Neuronal stem cell (in vitro differentiated cells): ENCODE measurements at regions not wholly inside any gene's neighbourhood (a gene's known extent, or its start where the extent isn't known, plus 50 kb on each side); places are given as distances from the start of the nearest gene placed in this dataset.

Experiments used
- DNase-seq: peaks from one replicate; pipeline ENCODE4 v3.0.0-alpha.2; 2013; ENCODE audit warnings: low spot score
- H2AFZ ChIP-seq: one replicate; pipeline ENCODE4 v1.6.1; 2013; ENCODE audit warnings: mild to moderate bottlenecking, low read length, inconsistent platforms
- H2AK5ac ChIP-seq: 2 replicates; pipeline ENCODE4 v1.6.1; 2013; ENCODE audit warnings: low read depth, mild to moderate bottlenecking, inconsistent platforms, low read length, moderate library complexity, mixed read lengths
- H2BK120ac ChIP-seq: 2 replicates; pipeline ENCODE4 v1.6.1; 2013; ENCODE audit warnings: low read depth, mild to moderate bottlenecking, inconsistent platforms, low read length, moderate library complexity, mixed read lengths
- H2BK12ac ChIP-seq: one replicate; pipeline ENCODE4 v1.6.1; 2013; ENCODE audit warnings: low read length, inconsistent platforms
- H2BK15ac ChIP-seq: 2 replicates; pipeline ENCODE4 v1.6.1; 2013; ENCODE audit warnings: mild to moderate bottlenecking, low read length, inconsistent platforms, mixed read lengths
- H2BK5ac ChIP-seq: one replicate; pipeline ENCODE4 v1.6.1; 2013; ENCODE audit warnings: inconsistent platforms, mild to moderate bottlenecking, low read length, moderate library complexity
- H3K14ac ChIP-seq: one replicate; pipeline ENCODE4 v1.6.1; 2013; ENCODE audit warnings: low read length, inconsistent platforms
- H3K18ac ChIP-seq: 2 replicates; pipeline ENCODE4 v1.6.1; 2013; ENCODE audit warnings: low read length, inconsistent platforms
- H3K23ac ChIP-seq: 2 replicates; pipeline ENCODE4 v1.6.1; 2013; ENCODE audit warnings: low read depth, mild to moderate bottlenecking, mixed read lengths, low read length, inconsistent platforms; ENCODE audit not compliant: poor library complexity
- H3K27ac ChIP-seq: replicated peaks from 3 replicates; pipeline ENCODE4 v1.5.1; 2013; ENCODE audit warnings: low read length, inconsistent platforms
- H3K27me3 ChIP-seq, 3 experiments: 2 replicates each; pipeline ENCODE4 v1.6.1; 2013; ENCODE audit warnings: low read length in 3 of 3, mild to moderate bottlenecking in 2 of 3, inconsistent platforms in 1 of 3, low read depth in 1 of 3, mixed read lengths in 1 of 3, moderate library complexity in 1 of 3; ENCODE audit not compliant: control insufficient read depth in 3 of 3, insufficient read depth in 3 of 3
- H3K36me3 ChIP-seq, 2 donors: replicated peaks in 1 of 2; 2 replicates each; pipeline ENCODE4 v1.6.1; 2013; ENCODE audit warnings: low read length in 2 of 2; ENCODE audit not compliant: control insufficient read depth in 2 of 2, insufficient read depth in 2 of 2
- H3K4ac ChIP-seq: 2 replicates; pipeline ENCODE4 v1.6.1; 2013; ENCODE audit warnings: inconsistent platforms, mild to moderate bottlenecking, low read length, moderate library complexity
- H3K4me1 ChIP-seq, 2 donors: 1 replicate in 1 of 2; 2 replicates in 1 of 2; pipeline ENCODE4 v1.6.1; 2013; ENCODE audit warnings: low read length in 2 of 2, low read depth in 1 of 2; ENCODE audit not compliant: control insufficient read depth in 2 of 2, insufficient read depth in 1 of 2
- H3K4me2 ChIP-seq: one replicate; pipeline ENCODE4 v1.6.1; 2013; ENCODE audit warnings: mild to moderate bottlenecking, low read length, inconsistent platforms; ENCODE audit not compliant: insufficient read depth, poor library complexity, severe bottlenecking
- H3K4me3 ChIP-seq, 2 donors: 2 replicates each; pipeline ENCODE4 v1.5.1; 2013; ENCODE audit warnings: low read length in 2 of 2, mild to moderate bottlenecking in 2 of 2, inconsistent platforms in 1 of 2, moderate library complexity in 1 of 2
- H3K79me1 ChIP-seq: one replicate; pipeline ENCODE4 v1.6.1; 2013; ENCODE audit warnings: low read depth, mild to moderate bottlenecking, inconsistent platforms, low read length, moderate library complexity
- H3K9ac ChIP-seq: one replicate; pipeline ENCODE4 v1.6.1; 2013; ENCODE audit warnings: mild to moderate bottlenecking, low read depth, low read length, inconsistent platforms; ENCODE audit not compliant: poor library complexity
- H3K9me3 ChIP-seq, 2 donors: replicated peaks in 1 of 2; 2 replicates each; pipeline versions ENCODE3 to v1.6.1; 2013; ENCODE audit warnings: low read length in 2 of 2, mild to moderate bottlenecking in 2 of 2, inconsistent platforms in 1 of 2, low read depth in 1 of 2, mixed read lengths in 1 of 2, moderate library complexity in 1 of 2; ENCODE audit not compliant: control insufficient read depth in 2 of 2, insufficient read depth in 1 of 2
- H4K8ac ChIP-seq: one replicate; pipeline ENCODE4 v1.6.1; 2013; ENCODE audit warnings: low read depth, mild to moderate bottlenecking, inconsistent platforms, low read length, moderate library complexity
- H4K91ac ChIP-seq: one replicate; pipeline ENCODE4 v1.6.1; 2013; ENCODE audit warnings: low read length, low read depth, mild to moderate bottlenecking, inconsistent platforms; ENCODE audit not compliant: poor library complexity
- WGBS, 2 donors: extraction: QIAGEN DNeasy Blood & Tissue Kit; methylation state at CpG; one replicate each; pipeline ENCODE4 v1.1.7; 2013; ENCODE audit warnings: missing lambda C conversion rate in 2 of 2, mixed read lengths in 1 of 2; ENCODE audit not compliant: insufficient read length in 2 of 2, insufficient replicate concordance in 1 of 2; ENCODE audit errors: extremely low coverage in 2 of 2; 5-methylcytosine and 5-hydroxymethylcytosine counted together

DNA sequence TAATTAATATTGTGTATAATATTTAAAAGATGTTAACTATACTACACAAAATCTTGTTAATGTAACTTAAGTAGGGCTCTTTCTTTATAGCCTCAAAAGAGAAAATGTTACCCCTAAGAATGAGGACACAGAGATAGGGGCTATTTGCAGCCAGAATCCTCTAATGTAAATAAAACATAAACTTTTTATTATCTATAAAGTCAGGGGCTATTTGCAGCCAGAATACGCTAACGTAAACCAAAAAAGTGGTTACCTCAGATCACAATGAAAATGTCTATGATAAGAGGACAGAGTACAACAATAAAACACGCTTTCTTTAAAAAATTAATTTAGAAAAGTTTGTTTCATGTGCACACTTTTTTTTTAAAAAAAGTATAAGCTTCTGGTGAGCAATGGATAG is 229.9 kb upstream of the PITX2 start:
- Histone ChIP-seq H3K27ac (no peak overlapping the region), H2BK5ac (no peak overlapping the region), H2AK5ac (no peak overlapping the region), H3K14ac (no peak overlapping the region), H3K4ac (no peak overlapping the region), H3K4me3 (no peak overlapping the region), H3K9me3 (no peaks in the 10 kb centered on the region), H3K18ac (no peak overlapping the region), H3K79me1 (no peaks in the 10 kb centered on the region), H3K23ac (no peak overlapping the region), H3K9ac (no peak overlapping the region), H3K36me3 (no peaks in the 10 kb centered on the region), H2BK120ac (no peak overlapping the region), H2BK15ac (no peak overlapping the region), H3K4me1 (peaks cover 0 to 4% of the 10 kb centered on the region in 2 donors), H2BK12ac (no peak overlapping the region), H2AFZ (no peak overlapping the region), H4K91ac (no peak overlapping the region), H3K27me3 (no peaks in the 10 kb centered on the region), H3K4me2 (no peak overlapping the region), H4K8ac (no peak overlapping the region)
- DNase-seq, result no peak
- no CpG with 5 or more reads among the region's 3 CpGs for WGBS, 2 donors

DNA sequence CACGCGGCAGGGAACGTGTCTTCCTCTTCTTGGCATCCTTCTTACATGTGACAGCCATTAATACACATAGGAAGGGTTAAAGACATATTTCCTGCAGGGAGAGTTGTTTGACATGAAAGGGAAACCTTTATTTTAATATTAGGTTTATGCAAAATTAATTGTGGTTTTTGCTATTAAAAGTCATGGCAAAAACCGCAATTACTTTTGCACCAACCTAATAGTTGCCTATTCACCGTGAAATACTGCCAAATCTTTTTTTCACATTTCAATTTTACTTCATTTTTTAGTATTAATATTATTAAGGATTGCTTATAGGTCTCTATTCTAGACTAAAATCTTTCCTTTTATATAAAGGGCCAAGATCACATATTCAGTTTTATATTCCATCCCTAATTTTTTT is 230.4 kb upstream of the PITX2 start:
- Histone ChIP-seq H3K36me3 (no peaks in the 10 kb centered on the region), H3K4me2 (no peak overlapping the region), H2AFZ (no peak overlapping the region), H3K9ac (no peak overlapping the region), H3K14ac (no peak overlapping the region), H4K8ac (no peak overlapping the region), H3K27ac (no peak overlapping the region), H3K79me1 (no peaks in the 10 kb centered on the region), H2AK5ac (no peak overlapping the region), H4K91ac (no peak overlapping the region), H3K4ac (no peak overlapping the region), H3K27me3 (no peaks in the 10 kb centered on the region), H2BK15ac (no peak overlapping the region), H3K4me1 (peaks cover 0 to 4% of the 10 kb centered on the region in 2 donors), H3K23ac (no peak overlapping the region), H2BK12ac (no peak overlapping the region), H3K18ac (no peak overlapping the region), H3K4me3 (no peak overlapping the region), H3K9me3 (no peaks in the 10 kb centered on the region), H2BK120ac (no peak overlapping the region), H2BK5ac (no peak overlapping the region)
- WGBS, 2 donors, result no CpG with 5 or more reads among the region's 5 CpGs
- DNase-seq, result no peak

DNA sequence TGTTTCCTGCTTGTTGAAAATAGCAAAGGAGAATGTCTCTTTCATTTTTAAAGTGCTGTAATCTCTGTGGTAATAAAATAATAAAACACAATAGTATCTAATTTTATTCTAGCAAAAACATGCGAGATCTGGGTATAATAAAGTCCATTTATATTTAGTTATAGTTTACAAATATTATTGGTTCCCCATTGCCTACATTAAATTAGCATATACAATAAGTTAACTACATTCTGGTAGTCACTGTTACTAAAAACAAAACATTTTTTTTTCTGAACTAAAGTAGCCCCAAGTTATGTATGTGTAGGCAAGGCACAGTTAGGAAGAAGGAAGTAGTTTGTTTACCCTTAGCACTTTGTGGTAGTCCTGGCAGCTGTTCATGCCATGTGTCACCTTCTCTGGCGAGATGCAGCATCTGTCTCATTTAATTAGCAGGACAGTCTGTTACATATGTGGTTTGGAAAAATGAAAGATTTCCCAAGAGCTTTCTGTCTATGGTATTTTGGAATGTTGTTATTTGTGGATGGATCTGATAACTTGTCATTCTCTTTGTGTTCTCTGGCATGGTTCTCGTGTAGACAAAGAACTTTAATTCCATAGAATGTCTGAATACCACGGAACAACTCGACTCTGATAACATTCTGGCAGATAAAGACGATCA is 231.3 kb upstream of the PITX2 start:
- H3K18ac ChIP-seq, result no peak overlapping the region
- no CpG with 5 or more reads among the region's 6 CpGs for WGBS, 2 donors
- H3K4ac ChIP-seq, result no peak overlapping the region
- H3K4me2 ChIP-seq, result no peak overlapping the region
- H3K9ac ChIP-seq, result no peak overlapping the region
- no peak overlapping the region for H2BK12ac ChIP-seq
- H3K4me3 ChIP-seq, result no peak overlapping the region
- H4K8ac ChIP-seq, result no peak overlapping the region
- H2AK5ac ChIP-seq, result no peak overlapping the region
- peaks cover 0 to 4% of the 10 kb centered on the region in 2 donors for H3K4me1 ChIP-seq
- H2AFZ ChIP-seq, result no peak overlapping the region
- H2BK120ac ChIP-seq, result no peak overlapping the region
- no peak for DNase-seq
- H3K9me3 ChIP-seq, result no peaks in the 10 kb centered on the region
- H3K36me3 ChIP-seq, result no peaks in the 10 kb centered on the region
- H2BK5ac ChIP-seq, result no peak overlapping the region
- no peaks in the 10 kb centered on the region for H3K27me3 ChIP-seq
- H3K27ac ChIP-seq, result no peak overlapping the region
- no peaks in the 10 kb centered on the region for H3K79me1 ChIP-seq
- H3K14ac ChIP-seq, result no peak overlapping the region
- no peak overlapping the region for H4K91ac ChIP-seq
- no peak overlapping the region for H3K23ac ChIP-seq
- H2BK15ac ChIP-seq, result no peak overlapping the region

DNA sequence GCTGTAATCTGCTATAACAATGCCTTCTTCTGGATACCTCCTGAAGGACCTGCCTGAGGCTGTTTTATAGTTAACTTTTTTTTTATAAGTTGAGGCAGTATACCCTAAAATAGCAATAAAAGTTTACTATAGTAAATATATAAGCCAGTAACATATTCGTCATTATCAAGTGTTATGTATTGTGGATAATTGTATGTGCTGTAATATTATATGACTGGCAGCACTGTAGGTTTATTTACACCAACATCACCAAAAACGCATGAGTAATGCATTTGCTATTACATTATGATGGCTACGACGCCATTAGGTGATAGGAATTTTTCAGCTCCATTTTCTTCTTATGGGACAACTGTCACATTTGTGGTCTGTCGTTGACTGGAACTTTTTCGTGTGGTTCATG is 237.2 kb upstream of the PITX2 start:
- Histone ChIP-seq H4K91ac (no peak overlapping the region), H3K9ac (no peak overlapping the region), H3K27ac (no peak overlapping the region), H3K79me1 (no peaks in the 10 kb centered on the region), H2BK120ac (no peak overlapping the region), H3K27me3 (no peaks in the 10 kb centered on the region), H2BK15ac (no peak overlapping the region), H3K4ac (no peak overlapping the region), H2BK5ac (no peak overlapping the region), H3K9me3 (no peaks in the 10 kb centered on the region), H3K23ac (no peak overlapping the region), H3K4me1 (no peaks in the 10 kb centered on the region), H3K36me3 (no peaks in the 10 kb centered on the region), H3K4me3 (no peak overlapping the region), H3K18ac (no peak overlapping the region), H3K4me2 (no peak overlapping the region), H2BK12ac (no peak overlapping the region), H3K14ac (no peak overlapping the region), H2AK5ac (no peak overlapping the region), H2AFZ (no peak overlapping the region), H4K8ac (no peak overlapping the region)
- no CpG with 5 or more reads among the region's 6 CpGs for WGBS, 2 donors
- DNase-seq, result no peak
